HG03432 (cell line): ENCODE measurements at regions not wholly inside any gene's neighbourhood (a gene's known extent, or its start where the extent isn't known, plus 50 kb on each side); places are given as distances from the start of the nearest gene placed in this dataset.
"Not testable (repeated sequence)": the region's sequence is repeated elsewhere in the genome, so short reads cannot be mapped to it uniquely, and the experiment has no call there.

Experiments
- ATAC-seq: cut with Tn5 transposase; IDR thresholded peaks from one replicate; pipeline ENCODE4 v1.9.1; 2021; ENCODE audit warnings: mild to moderate bottlenecking, moderate library complexity; ENCODE audit not compliant: unreplicated experiment

GRCh38 chr4:13922873-13923645, 295.5 kb upstream of the BOD1L1 start:
- ATAC-seq, result no peak

GRCh38 chr4:13924900-13925299, 297.4 kb upstream of the BOD1L1 start:
- ATAC-seq, result not testable (repeated sequence)

GRCh38 chr4:13928214-13928613, 300.7 kb upstream of the BOD1L1 start:
- ATAC-seq, result no peak

DNA sequence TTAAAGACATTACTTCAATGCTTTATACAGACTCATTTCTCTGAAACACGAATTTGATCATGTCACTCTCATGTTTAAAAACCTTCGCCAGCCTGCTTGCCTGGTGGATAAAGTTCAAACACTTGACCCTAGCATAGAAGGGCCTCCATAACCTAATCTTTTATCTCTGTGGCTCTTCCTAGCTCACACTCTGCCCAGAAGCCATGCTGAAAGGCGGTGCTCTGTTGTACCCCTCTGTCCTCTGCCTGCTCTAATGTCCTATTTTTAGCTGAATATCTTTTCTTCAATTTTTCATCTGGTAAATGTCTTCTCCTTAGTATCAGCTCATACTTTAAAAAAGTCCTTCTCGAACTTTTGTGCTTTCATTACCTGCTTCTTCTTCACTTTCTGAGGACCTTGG, 302.6 kb upstream of the BOD1L1 start:
- no peak for ATAC-seq

DNA sequence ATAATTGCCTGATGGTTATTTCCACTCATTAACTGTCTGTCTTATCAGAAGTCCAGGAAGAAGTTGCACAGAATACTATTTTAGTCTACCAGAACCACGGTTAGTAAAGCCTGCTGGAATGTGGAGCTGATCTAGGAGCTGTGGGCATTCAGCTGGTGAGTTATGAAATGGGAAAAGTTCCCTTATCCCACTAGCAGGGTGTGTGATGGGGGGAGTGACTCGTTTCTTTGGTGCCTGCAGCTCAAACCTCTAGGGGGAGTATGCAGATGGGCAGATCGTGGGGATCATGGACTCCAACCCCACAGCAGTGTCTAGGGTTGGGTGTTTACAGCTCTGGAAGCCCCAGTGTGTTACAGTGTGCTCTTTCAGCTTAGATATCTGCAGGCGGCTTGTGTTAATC, 305.7 kb upstream of the BOD1L1 start:
- no peak for ATAC-seq

DNA sequence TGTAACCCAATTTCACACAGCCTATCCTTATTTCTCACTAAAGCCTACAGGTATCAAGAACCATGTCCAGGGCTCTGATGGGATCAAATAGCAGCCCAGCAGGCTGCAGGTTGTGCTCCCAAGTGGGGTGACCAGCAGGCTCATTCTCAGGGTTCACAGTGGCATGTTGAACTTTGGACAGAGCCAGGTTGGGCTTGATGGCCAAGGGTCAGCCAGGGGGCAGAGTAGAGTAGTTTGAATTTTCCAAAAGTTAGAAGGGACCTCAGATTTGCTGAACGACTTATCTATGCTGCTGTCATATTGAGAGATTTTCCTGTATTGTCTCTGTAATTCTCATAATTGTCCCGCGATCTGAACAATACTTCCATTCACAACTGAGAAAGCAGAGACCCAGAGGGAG, 310.8 kb upstream of the BOD1L1 start:
- ATAC-seq, result no peak

GRCh38 chr4:13940921-13941320, 313.4 kb upstream of the BOD1L1 start:
- no peak for ATAC-seq

GRCh38 chr4:13942977-13943376, 315.5 kb upstream of the BOD1L1 start:
- no peak for ATAC-seq

DNA sequence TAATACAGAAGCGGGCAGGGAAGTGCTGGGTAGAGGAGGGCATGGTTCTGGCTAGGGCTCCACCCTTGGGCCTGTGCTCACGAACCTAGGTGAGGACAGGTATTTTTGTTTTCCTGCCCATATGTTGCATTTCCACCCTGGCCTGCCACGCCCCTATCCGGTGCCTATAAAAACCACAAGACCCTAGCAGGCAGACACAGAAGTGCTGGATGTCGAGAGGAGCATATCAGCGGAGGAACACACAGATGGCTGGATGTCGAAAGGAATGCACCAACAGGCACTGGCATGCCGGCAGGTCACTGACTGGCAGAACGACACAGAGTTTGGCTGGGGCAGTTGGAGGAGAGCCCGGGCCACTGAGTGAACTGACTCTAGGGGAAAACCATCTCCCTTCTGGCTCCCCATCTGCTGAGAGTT, 316.6 kb upstream of the BOD1L1 start:
- no peak for ATAC-seq

- ATAC-seq, result no peak
Measured at GRCh38 chr4:13947921-13948320, 320.4 kb upstream of the BOD1L1 start.

- ATAC-seq, result no peak
Measured at GRCh38 chr4:13950491-13950890, 323.0 kb upstream of the BOD1L1 start.

- ATAC-seq, result no peak
Measured at GRCh38 chr4:13953083-13953482, 325.6 kb upstream of the BOD1L1 start.

DNA sequence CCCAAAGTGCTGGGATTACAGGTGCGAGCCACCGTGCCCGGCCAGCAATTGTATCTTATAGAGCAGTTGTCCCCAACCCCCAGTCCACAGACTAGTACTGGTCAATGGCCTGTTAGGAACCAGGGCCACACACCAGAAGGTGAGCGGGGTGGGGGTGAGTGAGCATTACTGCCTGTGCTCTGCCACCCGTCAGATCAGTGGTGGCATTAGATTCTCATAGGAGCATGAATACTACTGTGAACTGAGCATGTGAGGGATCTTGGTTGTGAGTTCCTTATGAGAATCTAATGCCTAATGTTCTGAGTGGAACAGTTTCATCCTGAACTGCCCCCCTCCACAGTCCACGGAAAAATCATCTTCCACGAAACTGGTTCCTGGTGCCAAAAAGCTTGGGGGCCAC, 328.0 kb upstream of the BOD1L1 start:
- no peak for ATAC-seq

DNA sequence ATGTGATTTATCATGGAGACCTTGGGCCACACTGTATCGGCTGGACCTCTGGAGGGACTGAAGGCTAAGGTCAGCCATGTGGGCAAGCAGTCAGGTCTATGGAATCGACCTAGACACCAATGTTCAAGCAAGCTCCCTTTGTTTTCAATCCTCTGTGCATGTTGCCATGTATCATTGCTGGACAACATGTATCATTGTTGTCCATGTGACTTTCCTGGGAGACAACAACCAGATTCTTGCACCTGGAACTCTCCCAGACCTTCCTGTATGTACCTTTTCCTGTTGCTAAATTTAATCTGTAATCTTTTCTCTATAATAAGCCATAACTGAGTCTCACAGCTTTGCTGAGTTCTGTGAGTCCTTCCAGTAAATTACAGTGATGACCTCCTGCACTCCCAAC, 329.4 kb upstream of the BOD1L1 start:
- no peak for ATAC-seq

DNA sequence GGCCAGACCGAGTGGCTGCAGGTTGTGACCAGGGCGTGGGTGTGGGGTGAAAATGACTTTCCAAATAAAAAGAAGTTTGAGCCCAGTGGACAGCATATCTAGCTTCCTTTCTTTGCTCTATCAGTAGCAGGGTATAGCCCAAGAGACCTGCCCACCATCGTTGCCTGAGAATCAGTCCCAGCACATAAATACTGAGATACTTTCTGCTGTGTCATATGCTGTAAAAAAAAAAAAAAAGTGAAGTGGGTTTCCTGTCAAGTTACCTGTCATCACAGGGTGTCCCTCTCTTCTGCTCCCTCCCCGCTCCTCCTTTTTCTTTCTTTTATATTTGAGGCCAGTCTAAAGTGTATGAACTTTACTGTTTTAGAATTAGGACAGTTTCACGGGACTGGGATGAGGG, 330.3 kb upstream of the BOD1L1 start:
- no peak for ATAC-seq

DNA sequence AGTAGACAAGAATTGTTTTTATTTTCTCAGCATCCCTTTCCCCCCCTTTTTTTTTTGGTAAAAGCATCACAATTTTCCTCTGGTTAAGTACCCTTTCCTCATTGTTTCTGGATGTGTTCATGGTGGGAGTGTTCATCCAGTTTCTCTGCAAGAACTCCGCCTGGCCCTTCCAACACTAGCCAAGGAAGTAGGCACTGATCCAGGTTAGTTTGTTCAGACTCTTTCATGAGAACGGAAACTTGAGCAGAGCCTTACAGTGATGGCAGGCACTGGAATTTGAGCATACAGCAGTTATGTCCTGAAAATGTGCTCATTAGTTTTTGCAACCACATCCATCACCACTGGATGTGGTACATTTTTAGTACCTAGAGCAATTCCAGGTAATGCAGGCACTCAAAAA, 336.1 kb upstream of the BOD1L1 start:
- ATAC-seq, result no peak

- no peak for ATAC-seq
Measured at GRCh38 chr4:13966231-13967195, 339.0 kb upstream of the BOD1L1 start.

- ATAC-seq, result no peak
Measured at GRCh38 chr4:13968723-13969122, 341.2 kb upstream of the BOD1L1 start.

DNA sequence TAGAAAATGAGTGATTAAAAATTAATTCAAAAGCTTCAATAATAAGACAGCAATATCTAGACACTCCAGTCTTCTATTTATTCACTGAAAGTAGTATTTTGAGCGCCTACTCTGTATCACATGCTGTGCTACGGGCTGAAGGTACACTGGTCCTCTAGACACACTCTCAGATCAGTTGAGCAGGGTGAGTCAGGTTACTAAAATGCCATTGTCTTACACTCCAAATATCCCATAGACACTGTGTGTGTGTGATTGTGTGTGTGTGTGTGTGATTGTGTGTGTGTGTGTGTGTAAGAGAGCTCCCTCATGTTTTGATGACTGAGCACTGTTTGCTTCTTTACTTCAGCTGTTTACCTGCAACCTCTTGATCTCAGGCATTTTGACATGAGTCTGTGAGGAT, 342.8 kb upstream of the BOD1L1 start:
- ATAC-seq, result no peak

DNA sequence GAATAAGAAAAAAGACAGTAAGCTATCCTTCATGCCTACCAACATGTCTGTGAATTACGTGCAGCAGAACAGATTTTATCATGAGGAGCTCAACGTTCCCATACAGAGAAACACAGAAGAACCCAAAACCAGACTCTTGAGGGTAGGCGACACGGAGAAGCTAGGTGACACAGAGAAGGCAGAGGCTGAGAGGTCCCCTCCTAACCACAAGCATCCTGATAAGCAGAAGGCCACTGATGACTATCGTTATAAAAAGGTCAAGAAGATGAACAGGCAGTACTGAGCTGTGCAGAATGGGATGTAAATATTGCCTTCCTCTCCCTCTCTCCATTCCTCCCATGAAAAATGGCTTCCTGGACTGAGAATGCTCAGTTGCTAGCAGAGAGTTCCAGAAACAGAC, 350.2 kb upstream of the BOD1L1 start:
- no peak for ATAC-seq

DNA sequence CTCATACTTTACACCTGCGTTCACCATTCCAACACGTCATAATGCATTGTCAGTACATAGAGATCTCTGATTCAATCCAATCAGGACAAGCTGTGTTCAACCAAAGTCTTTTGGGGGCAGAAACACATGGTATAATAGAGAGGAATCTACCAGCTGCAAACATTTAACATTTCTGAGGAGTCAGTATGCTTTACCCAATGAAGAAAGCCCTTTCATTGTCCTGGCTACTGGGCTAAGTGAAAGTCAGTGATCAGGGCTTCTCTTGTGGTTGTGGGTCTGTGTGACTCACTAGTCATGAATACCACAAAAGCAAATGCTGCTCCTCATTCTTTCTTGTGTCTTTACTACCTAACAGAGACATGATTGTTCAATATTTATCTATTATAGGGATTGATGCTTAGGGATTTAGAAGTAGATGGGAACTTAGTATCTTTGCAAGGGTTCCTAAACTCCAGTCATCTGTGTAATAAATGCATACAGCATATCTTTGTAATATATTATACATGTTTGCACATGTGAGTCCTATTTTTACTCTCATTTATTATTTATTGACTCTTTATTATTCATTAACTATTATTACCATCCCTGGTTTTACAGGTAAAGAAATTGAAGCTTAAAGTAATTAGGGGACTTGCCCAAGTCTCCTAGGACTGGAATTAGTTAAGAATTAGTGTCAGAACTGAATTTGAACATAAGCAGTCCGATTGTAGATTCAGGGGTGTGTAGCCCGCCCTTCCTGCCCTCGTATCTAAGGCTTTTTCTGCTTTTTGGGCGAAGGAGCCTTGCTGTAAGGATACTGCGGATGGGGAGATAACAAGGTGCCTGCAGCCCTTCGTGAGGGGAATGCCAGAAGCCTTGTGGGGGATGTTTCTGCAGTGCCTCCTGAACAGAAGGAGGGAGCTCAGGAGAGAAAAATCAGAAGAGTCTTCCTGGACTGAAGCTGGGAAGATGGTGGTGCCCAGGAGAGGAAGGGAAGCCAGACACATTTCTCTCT, 353.1 kb upstream of the BOD1L1 start:
- ATAC-seq, result peak; percentile 88
